ENCODE measurements at regions not wholly inside any gene's neighbourhood (a gene's known extent, or its start where the extent isn't known, plus 50 kb on each side); places are given as distances from the start of the nearest gene placed in this dataset.

DNA sequence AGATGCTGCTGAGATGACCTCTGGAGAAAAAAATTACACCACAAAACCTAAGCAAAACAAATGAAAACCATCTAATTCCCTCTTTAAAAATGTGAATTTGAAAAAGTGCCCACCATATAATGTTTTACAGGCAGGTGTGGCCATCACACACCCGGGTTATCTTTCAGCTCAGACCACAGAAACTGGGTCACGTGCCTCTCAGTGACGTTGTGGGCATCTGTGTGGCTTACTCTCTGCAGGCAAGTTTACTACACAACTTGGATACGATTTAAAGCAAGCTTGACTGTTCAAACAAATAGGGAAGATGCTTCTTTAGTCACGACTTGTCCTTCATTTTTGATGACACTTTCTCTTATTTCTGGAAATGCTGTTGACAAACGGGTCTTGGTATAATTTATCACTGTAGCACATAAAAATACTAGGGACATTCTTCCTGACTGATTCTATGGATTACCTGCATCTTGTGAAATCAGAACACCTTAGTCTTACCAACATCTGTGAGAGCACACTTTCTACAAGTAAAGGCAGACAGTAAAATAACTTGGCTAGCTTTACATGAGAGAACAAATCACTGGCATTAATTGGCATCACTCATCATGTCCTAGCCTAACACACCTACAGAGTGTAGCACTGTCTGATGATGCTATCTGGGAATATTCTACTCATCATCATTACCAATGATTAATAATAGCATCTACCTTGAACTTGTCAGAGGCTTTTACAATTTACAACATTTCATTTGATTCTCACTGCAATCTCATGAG lies 89.3 kb upstream of the EDEM3 start:
- Histone ChIP-seq H3K27me3 (replicated peaks in 1 of 7) (no peaks in the 10 kb centered on the region), H3K36me3 (no peaks in the 10 kb centered on the region), H3K4me1 (peaks cover 0 to 8% (median 0%) of the 10 kb centered on the region in 6 donors), H3K9me3 (no peaks in the 10 kb centered on the region), H3K4me3 (no peak overlapping the region), H3K27ac (peak overlapping the region in 4 of 8 donors; percentile 16 to 58 (median 37))
- no peak for TF ChIP-seq POLR2A (IDR thresholded peaks at IDR 0.05)
- TF ChIP-seq, protein P1, sequence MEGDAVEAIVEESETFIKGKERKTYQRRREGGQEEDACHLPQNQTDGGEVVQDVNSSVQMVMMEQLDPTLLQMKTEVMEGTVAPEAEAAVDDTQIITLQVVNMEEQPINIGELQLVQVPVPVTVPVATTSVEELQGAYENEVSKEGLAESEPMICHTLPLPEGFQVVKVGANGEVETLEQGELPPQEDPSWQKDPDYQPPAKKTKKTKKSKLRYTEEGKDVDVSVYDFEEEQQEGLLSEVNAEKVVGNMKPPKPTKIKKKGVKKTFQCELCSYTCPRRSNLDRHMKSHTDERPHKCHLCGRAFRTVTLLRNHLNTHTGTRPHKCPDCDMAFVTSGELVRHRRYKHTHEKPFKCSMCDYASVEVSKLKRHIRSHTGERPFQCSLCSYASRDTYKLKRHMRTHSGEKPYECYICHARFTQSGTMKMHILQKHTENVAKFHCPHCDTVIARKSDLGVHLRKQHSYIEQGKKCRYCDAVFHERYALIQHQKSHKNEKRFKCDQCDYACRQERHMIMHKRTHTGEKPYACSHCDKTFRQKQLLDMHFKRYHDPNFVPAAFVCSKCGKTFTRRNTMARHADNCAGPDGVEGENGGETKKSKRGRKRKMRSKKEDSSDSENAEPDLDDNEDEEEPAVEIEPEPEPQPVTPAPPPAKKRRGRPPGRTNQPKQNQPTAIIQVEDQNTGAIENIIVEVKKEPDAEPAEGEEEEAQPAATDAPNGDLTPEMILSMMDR (IDR thresholded peaks at IDR 0.05 in 8 of 11, conservative IDR thresholded peaks at IDR 0.05 in 3 of 11), result no peak
- TF ChIP-seq POLR2AphosphoS5 (IDR thresholded peaks at IDR 0.05), result peak in 1 of 3 donors; percentile 54
- DNase-seq, result peak; percentile 82
- WGBS, 5 donors, result 25 to 59% (median 42%) methylated on average over 6 of the region's 6 CpGs
- intact Hi-C loops (cut with DNase I; ENCODE audit: low total_unique reads), result no loop called here

DNA sequence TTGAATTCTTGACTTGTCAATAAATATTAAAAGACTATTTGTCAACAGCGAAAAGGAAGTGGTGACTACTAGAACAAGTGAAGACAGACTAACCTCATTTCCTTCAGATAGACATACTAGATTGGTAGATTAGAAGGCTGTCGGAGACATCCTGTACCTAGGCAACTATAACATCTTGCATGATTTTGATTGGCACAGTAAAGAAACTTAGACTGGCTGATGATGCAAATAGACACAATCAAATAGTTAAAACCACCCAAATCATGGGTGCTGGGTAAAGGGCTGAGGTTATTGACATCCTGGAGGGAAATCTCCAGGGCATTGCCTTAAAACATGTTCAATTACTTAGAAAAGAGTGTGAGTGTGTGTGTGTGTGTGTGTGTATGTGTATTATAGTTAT lies 85.9 kb upstream of the EDEM3 start:
- Histone ChIP-seq H3K4me1 (peaks cover 0 to 20% (median 0%) of the 10 kb centered on the region in 6 donors), H3K27ac (peak overlapping the region in 4 of 8 donors; percentile 3 to 68 (median 46)), H3K36me3 (no peaks in the 10 kb centered on the region), H3K9me3 (no peaks in the 10 kb centered on the region), H3K4me3 (no peak overlapping the region), H3K27me3 (replicated peaks in 1 of 7) (no peaks in the 10 kb centered on the region)
- DNase-seq, result no peak
- no peak for TF ChIP-seq POLR2A (IDR thresholded peaks at IDR 0.05)
- TF ChIP-seq POLR2AphosphoS5 (IDR thresholded peaks at IDR 0.05), result no peak
- TF ChIP-seq, protein P1 (IDR thresholded peaks at IDR 0.05 in 8 of 11, conservative IDR thresholded peaks at IDR 0.05 in 3 of 11), result no peak
- WGBS, 5 donors, result 67 to 83% (median 73%) methylated on average over 2 of the region's 2 CpGs
- intact Hi-C loops (cut with DNase I; ENCODE audit: low total_unique reads), result no loop called here

DNA sequence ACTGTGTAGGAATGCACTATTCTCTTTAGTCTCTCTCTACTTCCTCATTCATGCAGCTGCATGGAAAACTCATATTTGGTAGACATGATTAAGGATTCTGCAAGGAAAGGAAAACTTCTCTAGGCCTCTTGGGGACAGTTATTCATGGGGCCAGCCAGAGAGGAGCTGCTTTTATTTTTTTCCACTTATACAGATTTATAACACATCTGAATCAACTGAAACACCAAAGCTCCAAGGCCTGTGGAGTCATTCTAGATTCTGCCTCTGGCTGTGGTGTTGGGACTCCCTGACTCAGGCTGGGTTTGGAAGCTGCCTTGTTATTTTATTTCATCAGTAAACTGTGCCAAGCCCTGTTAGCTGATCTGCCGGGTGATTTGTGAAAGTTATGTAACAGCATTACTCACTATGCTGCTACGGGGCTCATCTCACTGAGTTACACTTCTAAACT lies 83.9 kb upstream of the EDEM3 start:
- no peak for DNase-seq
- Histone ChIP-seq H3K27me3 (replicated peaks in 1 of 7) (no peaks in the 10 kb centered on the region), H3K4me3 (no peak overlapping the region), H3K4me1 (peaks cover 0 to 13% (median 0%) of the 10 kb centered on the region in 6 donors), H3K9me3 (peaks cover 0 to 7% (median 0%) of the 10 kb centered on the region in 8 donors), H3K36me3 (no peaks in the 10 kb centered on the region), H3K27ac (no peak overlapping the region)
- 33 to 46% (median 40%) methylated on average over 2 of the region's 2 CpGs for WGBS, 5 donors
- intact Hi-C loops (cut with DNase I; ENCODE audit: low total_unique reads), result no loop called here
- TF ChIP-seq POLR2A (IDR thresholded peaks at IDR 0.05) (no peak), POLR2AphosphoS5 (IDR thresholded peaks at IDR 0.05) (no peak)
- TF ChIP-seq, protein P1 (IDR thresholded peaks at IDR 0.05 in 8 of 11, conservative IDR thresholded peaks at IDR 0.05 in 3 of 11), result no peak

All from spleen (tissue), 11 donors.